ENCODE measurements at regions not wholly inside any gene's neighbourhood (a gene's known extent, or its start where the extent isn't known, plus 50 kb on each side); places are given as distances from the start of the nearest gene placed in this dataset.

GRCh38 chr21:25330266-25330665, 277.0 kb downstream of the MRPL39 start:
- no CpG with 5 or more reads among the region's 2 CpGs for WGBS (ENCODE audit: extremely low coverage, insufficient coverage, insufficient read length)
- no peak for DNase-seq
- H3K36me3 ChIP-seq (ENCODE audit: control insufficient read depth in 1 of 2, insufficient read depth in 2 of 2, low read length in 2 of 2), result no peaks in the 10 kb centered on the region
- no peaks in the 10 kb centered on the region for H3K9me3 ChIP-seq (ENCODE audit: insufficient read depth, low read depth, low read length)
- H3K79me1 ChIP-seq (ENCODE audit: low read length), result no peaks in the 10 kb centered on the region
- no peak overlapping the region for H3K4me2 ChIP-seq (ENCODE audit: low read length)
- no peak overlapping the region for H3K27ac ChIP-seq (ENCODE audit: low read depth, low read length)
- H4K8ac ChIP-seq (ENCODE audit: low read depth, low read length), result no peak overlapping the region
- no peak overlapping the region for H3K4ac ChIP-seq (ENCODE audit: low read depth, low read length)
- H4K91ac ChIP-seq (ENCODE audit: low read depth, low read length), result no peak overlapping the region
- no peak overlapping the region for H4K12ac ChIP-seq (ENCODE audit: low read depth, low read length)
- H3K4me1 ChIP-seq (ENCODE audit: control insufficient read depth in 1 of 2, insufficient read depth in 2 of 2, low read length in 2 of 2), result no peaks in the 10 kb centered on the region
- no peak overlapping the region for H3K18ac ChIP-seq (ENCODE audit: low read length)
- no peaks in the 10 kb centered on the region for H3K79me2 ChIP-seq (ENCODE audit: control insufficient read depth, insufficient read depth, low read length, poor library complexity)
- H2BK5ac ChIP-seq (ENCODE audit: low read depth, low read length, poor library complexity), result no peak overlapping the region
- H3K4me3 ChIP-seq (ENCODE audit: low read depth, low read length), result no peak overlapping the region
- H2BK120ac ChIP-seq (ENCODE audit: insufficient read depth, low read length, poor library complexity), result no peak overlapping the region
- no peak overlapping the region for H2AFZ ChIP-seq (ENCODE audit: insufficient read depth, low read length, poor library complexity)
- H2AK5ac ChIP-seq (ENCODE audit: low read length), result no peak overlapping the region
- no peak overlapping the region for H2BK12ac ChIP-seq (ENCODE audit: low read length)
- H3K27me3 ChIP-seq (ENCODE audit: insufficient read depth, low read length), result no peaks in the 10 kb centered on the region
- H3K9ac ChIP-seq (ENCODE audit: low read length), result no peak overlapping the region
- no peak overlapping the region for H3K23ac ChIP-seq (ENCODE audit: low read length)
- H3K14ac ChIP-seq (ENCODE audit: low read length), result no peak overlapping the region

GRCh38 chr21:25329227-25329825, 278.0 kb downstream of the MRPL39 start:
- WGBS (ENCODE audit: extremely low coverage, insufficient coverage, insufficient read length), result no CpG with 5 or more reads among the region's 2 CpGs

GRCh38 chr21:25328736-25329135, 278.5 kb downstream of the MRPL39 start:
- Histone ChIP-seq H3K79me1 (ENCODE audit: low read length) (no peaks in the 10 kb centered on the region), H3K27ac (ENCODE audit: low read depth, low read length) (no peak overlapping the region), H4K12ac (ENCODE audit: low read depth, low read length) (no peak overlapping the region), H3K36me3 (ENCODE audit: control insufficient read depth in 1 of 2, insufficient read depth in 2 of 2, low read length in 2 of 2) (no peaks in the 10 kb centered on the region), H3K4me3 (ENCODE audit: low read depth, low read length) (no peak overlapping the region), H3K9ac (ENCODE audit: low read length) (no peak overlapping the region), H3K9me3 (ENCODE audit: insufficient read depth, low read depth, low read length) (no peaks in the 10 kb centered on the region), H2BK120ac (ENCODE audit: insufficient read depth, low read length, poor library complexity) (no peak overlapping the region), H2AK5ac (ENCODE audit: low read length) (no peak overlapping the region), H4K8ac (ENCODE audit: low read depth, low read length) (no peak overlapping the region), H4K91ac (ENCODE audit: low read depth, low read length) (no peak overlapping the region), H2AFZ (ENCODE audit: insufficient read depth, low read length, poor library complexity) (no peak overlapping the region), H3K18ac (ENCODE audit: low read length) (no peak overlapping the region), H3K4ac (ENCODE audit: low read depth, low read length) (no peak overlapping the region), H2BK5ac (ENCODE audit: low read depth, low read length, poor library complexity) (no peak overlapping the region), H3K4me2 (ENCODE audit: low read length) (no peak overlapping the region), H3K79me2 (ENCODE audit: control insufficient read depth, insufficient read depth, low read length, poor library complexity) (no peaks in the 10 kb centered on the region), H3K14ac (ENCODE audit: low read length) (no peak overlapping the region), H3K23ac (ENCODE audit: low read length) (no peak overlapping the region), H2BK12ac (ENCODE audit: low read length) (no peak overlapping the region), H3K27me3 (ENCODE audit: insufficient read depth, low read length) (no peaks in the 10 kb centered on the region), H3K4me1 (ENCODE audit: control insufficient read depth in 1 of 2, insufficient read depth in 2 of 2, low read length in 2 of 2) (no peaks in the 10 kb centered on the region)
- no peak for DNase-seq
- no CpG with 5 or more reads among the region's 1 CpG for WGBS (ENCODE audit: extremely low coverage, insufficient coverage, insufficient read length)

More at GRCh38 chr21:25329227-25329825, 278.0 kb downstream of the MRPL39 start:
- Histone ChIP-seq H3K14ac (ENCODE audit: low read length) (no peak overlapping the region), H3K4me3 (ENCODE audit: low read depth, low read length) (no peak overlapping the region), H3K4me1 (ENCODE audit: control insufficient read depth in 1 of 2, insufficient read depth in 2 of 2, low read length in 2 of 2) (no peaks in the 10 kb centered on the region), H2BK12ac (ENCODE audit: low read length) (no peak overlapping the region), H3K27ac (ENCODE audit: low read depth, low read length) (no peak overlapping the region), H3K36me3 (ENCODE audit: control insufficient read depth in 1 of 2, insufficient read depth in 2 of 2, low read length in 2 of 2) (no peaks in the 10 kb centered on the region), H3K23ac (ENCODE audit: low read length) (no peak overlapping the region), H4K8ac (ENCODE audit: low read depth, low read length) (no peak overlapping the region), H3K9ac (ENCODE audit: low read length) (no peak overlapping the region), H2BK5ac (ENCODE audit: low read depth, low read length, poor library complexity) (no peak overlapping the region), H3K79me2 (ENCODE audit: control insufficient read depth, insufficient read depth, low read length, poor library complexity) (no peaks in the 10 kb centered on the region), H2AK5ac (ENCODE audit: low read length) (no peak overlapping the region), H3K18ac (ENCODE audit: low read length) (no peak overlapping the region), H3K27me3 (ENCODE audit: insufficient read depth, low read length) (no peaks in the 10 kb centered on the region), H3K9me3 (ENCODE audit: insufficient read depth, low read depth, low read length) (no peaks in the 10 kb centered on the region), H2AFZ (ENCODE audit: insufficient read depth, low read length, poor library complexity) (no peak overlapping the region), H3K4me2 (ENCODE audit: low read length) (no peak overlapping the region), H3K79me1 (ENCODE audit: low read length) (no peaks in the 10 kb centered on the region), H2BK120ac (ENCODE audit: insufficient read depth, low read length, poor library complexity) (no peak overlapping the region), H4K91ac (ENCODE audit: low read depth, low read length) (no peak overlapping the region), H3K4ac (ENCODE audit: low read depth, low read length) (no peak overlapping the region), H4K12ac (ENCODE audit: low read depth, low read length) (no peak overlapping the region)
- no peak for DNase-seq

- no peak overlapping the region for H2AK5ac ChIP-seq (ENCODE audit: low read length)
- H3K18ac ChIP-seq (ENCODE audit: low read length), result no peak overlapping the region
- no peaks in the 10 kb centered on the region for H3K36me3 ChIP-seq (ENCODE audit: control insufficient read depth in 1 of 2, insufficient read depth in 2 of 2, low read length in 2 of 2)
- DNase-seq, result no peak
- H2BK12ac ChIP-seq (ENCODE audit: low read length), result no peak overlapping the region
- no peaks in the 10 kb centered on the region for H3K79me1 ChIP-seq (ENCODE audit: low read length)
- no peak overlapping the region for H3K4ac ChIP-seq (ENCODE audit: low read depth, low read length)
- no peak overlapping the region for H2BK5ac ChIP-seq (ENCODE audit: low read depth, low read length, poor library complexity)
- no peak overlapping the region for H3K27ac ChIP-seq (ENCODE audit: low read depth, low read length)
- no peak overlapping the region for H3K9ac ChIP-seq (ENCODE audit: low read length)
- H3K14ac ChIP-seq (ENCODE audit: low read length), result no peak overlapping the region
- no peak overlapping the region for H3K4me2 ChIP-seq (ENCODE audit: low read length)
- no peaks in the 10 kb centered on the region for H3K4me1 ChIP-seq (ENCODE audit: control insufficient read depth in 1 of 2, insufficient read depth in 2 of 2, low read length in 2 of 2)
- H4K8ac ChIP-seq (ENCODE audit: low read depth, low read length), result no peak overlapping the region
- no peak overlapping the region for H3K4me3 ChIP-seq (ENCODE audit: low read depth, low read length)
- H4K91ac ChIP-seq (ENCODE audit: low read depth, low read length), result no peak overlapping the region
- H4K12ac ChIP-seq (ENCODE audit: low read depth, low read length), result no peak overlapping the region
- WGBS (ENCODE audit: extremely low coverage, insufficient coverage, insufficient read length), result no CpG with 5 or more reads among the region's 2 CpGs
- no peaks in the 10 kb centered on the region for H3K79me2 ChIP-seq (ENCODE audit: control insufficient read depth, insufficient read depth, low read length, poor library complexity)
- no peak overlapping the region for H3K23ac ChIP-seq (ENCODE audit: low read length)
- H3K9me3 ChIP-seq (ENCODE audit: insufficient read depth, low read depth, low read length), result no peaks in the 10 kb centered on the region
- no peak overlapping the region for H2AFZ ChIP-seq (ENCODE audit: insufficient read depth, low read length, poor library complexity)
- no peaks in the 10 kb centered on the region for H3K27me3 ChIP-seq (ENCODE audit: insufficient read depth, low read length)
- H2BK120ac ChIP-seq (ENCODE audit: insufficient read depth, low read length, poor library complexity), result no peak overlapping the region
Measured at GRCh38 chr21:25326181-25326580, 281.1 kb downstream of the MRPL39 start.
